ENCODE measurements at regions not wholly inside any gene's neighbourhood (a gene's known extent, or its start where the extent isn't known, plus 50 kb on each side); places are given as distances from the start of the nearest gene placed in this dataset.

- TF ChIP-seq, protein P1, sequence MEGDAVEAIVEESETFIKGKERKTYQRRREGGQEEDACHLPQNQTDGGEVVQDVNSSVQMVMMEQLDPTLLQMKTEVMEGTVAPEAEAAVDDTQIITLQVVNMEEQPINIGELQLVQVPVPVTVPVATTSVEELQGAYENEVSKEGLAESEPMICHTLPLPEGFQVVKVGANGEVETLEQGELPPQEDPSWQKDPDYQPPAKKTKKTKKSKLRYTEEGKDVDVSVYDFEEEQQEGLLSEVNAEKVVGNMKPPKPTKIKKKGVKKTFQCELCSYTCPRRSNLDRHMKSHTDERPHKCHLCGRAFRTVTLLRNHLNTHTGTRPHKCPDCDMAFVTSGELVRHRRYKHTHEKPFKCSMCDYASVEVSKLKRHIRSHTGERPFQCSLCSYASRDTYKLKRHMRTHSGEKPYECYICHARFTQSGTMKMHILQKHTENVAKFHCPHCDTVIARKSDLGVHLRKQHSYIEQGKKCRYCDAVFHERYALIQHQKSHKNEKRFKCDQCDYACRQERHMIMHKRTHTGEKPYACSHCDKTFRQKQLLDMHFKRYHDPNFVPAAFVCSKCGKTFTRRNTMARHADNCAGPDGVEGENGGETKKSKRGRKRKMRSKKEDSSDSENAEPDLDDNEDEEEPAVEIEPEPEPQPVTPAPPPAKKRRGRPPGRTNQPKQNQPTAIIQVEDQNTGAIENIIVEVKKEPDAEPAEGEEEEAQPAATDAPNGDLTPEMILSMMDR (IDR thresholded peaks at IDR 0.05; ENCODE audit: extremely low read depth in 1 of 2, insufficient read depth in 1 of 2, low read depth in 1 of 2, low read length in 2 of 2): no peak
- TF ChIP-seq POLR2A (IDR thresholded peaks at IDR 0.05; ENCODE audit: low read depth, low read length) (no peak), POLR2AphosphoS5 (IDR thresholded peaks at IDR 0.05; ENCODE audit: insufficient read depth, low read depth, low read length) (no peak)
Observed at GRCh38 chr15:25242166-25242879, 196.5 kb downstream of the UBE3A start.
